Activated T-cell treated with anti-CD3 and anti-CD28 coated beads, Interleukin-2, amount 50 U/mL, for 72 hours (primary cell): ENCODE measurements at regions not wholly inside any gene's neighbourhood (a gene's known extent, or its start where the extent isn't known, plus 50 kb on each side); places are given as distances from the start of the nearest gene placed in this dataset.
"Not testable (repeated sequence)": the region's sequence is repeated elsewhere in the genome, so short reads cannot be mapped to it uniquely, and the experiment has no call there.

ENCODE experiments used
- ATAC-seq, 2 donors: fragments of 150-1000 bp; cut with Tn5 transposase; replicated peaks in 1 of 2; 2 replicates each; pipeline ENCODE4 v1.10.0; 2021; ENCODE audit warnings: moderate library complexity in 2 of 2, mild to moderate bottlenecking in 1 of 2
- DNase-seq, 2 donors: peaks; one replicate each; pipeline ENCODE4 v3.0.0; 2021 to 2022; ENCODE audit warnings: mixed read lengths in 1 of 2
- H3K27ac Mint-ChIP-seq: one replicate; pipeline ENCODE4 v1.8.0; 2022; ENCODE audit warnings: mild to moderate bottlenecking, moderate library complexity, mixed read lengths
- H3K27me3 Mint-ChIP-seq: one replicate; pipeline ENCODE4 v1.8.0; 2022; ENCODE audit warnings: low read depth, mixed read lengths
- H3K36me3 Mint-ChIP-seq, 2 donors: one replicate each; pipeline ENCODE4 v1.8.0; 2022; ENCODE audit warnings: mixed read lengths in 2 of 2, mild to moderate bottlenecking in 1 of 2; ENCODE audit not compliant: insufficient read depth in 2 of 2
- H3K4me1 Mint-ChIP-seq: one replicate; pipeline ENCODE4 v1.8.0; 2022; ENCODE audit warnings: low read depth, mixed read lengths
- H3K4me3 Mint-ChIP-seq, 2 donors: one replicate each; pipeline ENCODE4 v1.8.0; 2022; ENCODE audit warnings: mild to moderate bottlenecking in 2 of 2, mixed read lengths in 2 of 2, moderate library complexity in 2 of 2
- H3K9me3 Mint-ChIP-seq, 2 donors: one replicate each; pipeline ENCODE4 v1.8.0; 2022; ENCODE audit warnings: mixed read lengths in 2 of 2

GRCh38 chr6:134574491-134574890, 256.6 kb upstream of the SGK1 start:
- no peak for ATAC-seq
- Mint-ChIP-seq H3K27me3 (no peaks in the 10 kb centered on the region), H3K9me3 (no peaks in the 10 kb centered on the region), H3K4me3 (no peak overlapping the region), H3K4me1 (peaks cover 8% of the 10 kb centered on the region), H3K27ac (no peak overlapping the region), H3K36me3 (no peaks in the 10 kb centered on the region)
- no peak for DNase-seq

DNA sequence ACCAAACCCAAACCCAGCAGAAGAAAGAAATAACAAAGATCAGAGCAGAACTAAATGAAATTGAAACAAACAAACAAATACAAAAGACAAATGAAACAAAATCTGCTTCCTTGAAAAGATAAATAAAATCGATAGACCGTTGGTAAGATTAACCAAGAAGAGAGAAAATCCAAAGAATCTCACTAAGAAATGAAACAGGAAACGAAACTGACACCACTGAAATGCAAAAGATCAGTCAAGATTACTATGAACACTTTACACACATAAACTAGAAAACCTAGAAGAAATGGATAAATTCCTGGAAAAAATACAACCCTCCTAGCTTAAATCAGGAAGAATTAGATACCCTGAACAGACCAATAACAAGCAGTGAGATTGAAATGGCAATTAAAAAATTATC, 252.1 kb upstream of the SGK1 start:
- H3K27ac Mint-ChIP-seq, ATAC-seq: not testable (repeated sequence)

GRCh38 chr6:134564705-134565104, 246.8 kb upstream of the SGK1 start:
- Mint-ChIP-seq H3K27me3 (peaks cover 8% of the 10 kb centered on the region), H3K9me3 (peaks cover 2% of the 10 kb centered on the region in 2 donors), H3K4me1 (peaks cover 14% of the 10 kb centered on the region), H3K36me3 (no peaks in the 10 kb centered on the region), H3K27ac (no peak overlapping the region), H3K4me3 (no peak overlapping the region)
- no peak for ATAC-seq
- no peak for DNase-seq

More for the DNA sequence above, 252.1 kb upstream of the SGK1 start:
- Mint-ChIP-seq H3K4me1 (peaks cover 20% of the 10 kb centered on the region), H3K4me3 (peak overlapping the region in 1 of 2 donors; percentile 3)
- H3K36me3 Mint-ChIP-seq, DNase-seq, H3K27me3 Mint-ChIP-seq, H3K9me3 Mint-ChIP-seq: not testable (repeated sequence)

DNA sequence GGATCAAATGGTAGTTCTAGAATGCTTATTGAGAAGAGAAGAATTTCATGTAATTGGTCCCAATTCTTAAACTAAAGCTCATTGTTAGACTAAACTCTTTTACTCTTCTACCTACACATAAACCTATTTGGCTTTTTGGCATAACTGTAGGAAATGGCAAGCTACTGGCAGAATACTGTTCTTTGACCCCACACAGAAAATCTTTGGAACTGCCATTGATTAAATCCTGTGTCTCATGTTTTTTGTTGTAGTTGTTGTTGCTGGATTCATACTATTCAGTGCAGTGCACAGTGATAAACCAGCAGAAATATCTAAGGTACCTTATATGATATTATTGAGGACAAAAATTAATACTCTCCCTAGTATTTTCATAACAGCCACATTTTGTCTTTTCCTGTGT, 242.1 kb upstream of the SGK1 start:
- no peak overlapping the region for H3K4me3 Mint-ChIP-seq
- H3K27ac Mint-ChIP-seq: no peak overlapping the region
- H3K36me3 Mint-ChIP-seq: no peaks in the 10 kb centered on the region
- peaks cover 0 to 3% of the 10 kb centered on the region in 2 donors for H3K9me3 Mint-ChIP-seq
- DNase-seq: no peak
- H3K27me3 Mint-ChIP-seq: no peaks in the 10 kb centered on the region
- H3K4me1 Mint-ChIP-seq: no peaks in the 10 kb centered on the region
- ATAC-seq: no peak

GRCh38 chr6:134557509-134557908, 239.6 kb upstream of the SGK1 start:
- Mint-ChIP-seq H3K4me3 (no peak overlapping the region), H3K9me3 (peaks cover 0 to 3% of the 10 kb centered on the region in 2 donors), H3K4me1 (no peaks in the 10 kb centered on the region), H3K36me3 (no peaks in the 10 kb centered on the region), H3K27me3 (no peaks in the 10 kb centered on the region), H3K27ac (no peak overlapping the region)
- ATAC-seq (no peak), DNase-seq (no peak)

GRCh38 chr6:134555672-134556071, 237.8 kb upstream of the SGK1 start:
- no peaks in the 10 kb centered on the region for H3K36me3 Mint-ChIP-seq
- H3K4me3 Mint-ChIP-seq: no peak overlapping the region
- H3K27ac Mint-ChIP-seq: no peak overlapping the region
- no peak for DNase-seq
- no peaks in the 10 kb centered on the region for H3K4me1 Mint-ChIP-seq
- no peaks in the 10 kb centered on the region for H3K27me3 Mint-ChIP-seq
- H3K9me3 Mint-ChIP-seq: peaks cover 0 to 3% of the 10 kb centered on the region in 2 donors
- no peak for ATAC-seq

- DNase-seq (no peak), ATAC-seq (no peak)
- Mint-ChIP-seq H3K4me3 (no peak overlapping the region), H3K27ac (no peak overlapping the region), H3K9me3 (peaks cover 0 to 3% of the 10 kb centered on the region in 2 donors), H3K27me3 (no peaks in the 10 kb centered on the region), H3K36me3 (no peaks in the 10 kb centered on the region), H3K4me1 (no peaks in the 10 kb centered on the region)
These were observed 236.0 kb upstream of the SGK1 start for GRCh38 chr6:134553936-134554335.

DNA sequence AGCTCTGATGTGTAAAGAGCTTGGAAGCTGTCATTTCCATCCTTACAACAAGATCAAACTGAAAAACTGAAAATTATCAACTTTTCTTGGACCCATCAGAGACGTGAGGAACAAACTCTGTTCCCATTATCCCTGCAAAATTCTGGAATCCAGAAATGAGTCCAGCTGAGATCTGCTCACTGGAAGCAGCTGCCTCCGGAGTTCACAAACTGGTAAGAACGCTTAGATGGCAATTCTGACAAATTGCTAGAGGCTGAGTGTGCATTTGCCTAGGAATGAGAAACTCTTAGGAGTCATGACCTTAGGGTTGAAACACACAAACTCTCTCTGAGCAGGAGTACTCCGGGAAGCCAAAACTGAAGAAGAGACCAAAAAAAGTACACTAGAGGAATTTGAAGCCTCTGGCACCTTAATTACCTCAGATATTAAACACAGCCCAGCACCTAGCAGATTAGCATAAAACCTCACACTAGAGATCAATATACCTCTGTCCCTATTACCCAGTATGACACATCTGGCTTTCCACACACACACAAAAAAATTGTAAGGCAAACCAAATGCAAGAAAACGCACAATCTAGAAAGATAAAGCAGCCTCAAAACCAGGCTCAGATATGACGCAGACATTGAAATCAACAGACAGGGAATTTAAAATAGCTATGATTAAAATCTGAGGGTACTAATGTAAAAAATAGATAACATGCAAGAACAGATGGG, 233.5 kb upstream of the SGK1 start:
- no peak overlapping the region for H3K27ac Mint-ChIP-seq
- peaks cover 0 to 2% of the 10 kb centered on the region in 2 donors for H3K9me3 Mint-ChIP-seq
- H3K4me3 Mint-ChIP-seq: no peak overlapping the region
- no peaks in the 10 kb centered on the region for H3K27me3 Mint-ChIP-seq
- H3K4me1 Mint-ChIP-seq: no peaks in the 10 kb centered on the region
- DNase-seq (no peak), ATAC-seq (no peak)
- no peaks in the 10 kb centered on the region for H3K36me3 Mint-ChIP-seq

DNA sequence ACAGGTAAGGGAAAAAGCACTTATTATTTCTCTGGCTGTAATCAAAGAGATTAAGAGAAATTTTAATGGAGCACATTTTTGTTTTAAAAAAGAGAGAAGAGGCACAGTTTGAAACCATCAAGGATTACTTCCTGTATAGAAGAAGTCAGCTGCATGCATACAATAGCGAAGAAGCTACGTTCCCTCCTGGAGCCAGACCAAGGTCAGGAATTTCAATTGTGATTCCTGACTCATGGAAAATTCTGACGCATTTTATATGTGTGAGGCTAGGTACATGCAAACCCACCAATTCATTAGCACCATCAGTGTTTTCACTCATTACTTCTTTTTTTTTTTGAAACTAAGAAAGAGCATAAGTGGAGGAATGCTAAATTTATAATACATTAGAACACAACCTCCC, 232.7 kb upstream of the SGK1 start:
- Mint-ChIP-seq H3K27me3 (no peaks in the 10 kb centered on the region), H3K36me3 (no peaks in the 10 kb centered on the region), H3K9me3 (peaks cover 0 to 1% of the 10 kb centered on the region in 2 donors), H3K4me1 (no peaks in the 10 kb centered on the region), H3K4me3 (no peak overlapping the region), H3K27ac (no peak overlapping the region)
- no peak for ATAC-seq
- DNase-seq: no peak

- no peaks in the 10 kb centered on the region for H3K4me1 Mint-ChIP-seq
- H3K27ac Mint-ChIP-seq: no peak overlapping the region
- H3K27me3 Mint-ChIP-seq: no peaks in the 10 kb centered on the region
- ATAC-seq: no peak
- no peak for DNase-seq
- no peaks in the 10 kb centered on the region for H3K9me3 Mint-ChIP-seq
- H3K4me3 Mint-ChIP-seq: no peak overlapping the region
- no peaks in the 10 kb centered on the region for H3K36me3 Mint-ChIP-seq
These were observed 231.9 kb upstream of the SGK1 start for GRCh38 chr6:134549854-134550253.

GRCh38 chr6:134546962-134547645, 229.2 kb upstream of the SGK1 start:
- Mint-ChIP-seq H3K27me3 (no peaks in the 10 kb centered on the region), H3K4me1 (peaks cover 15% of the 10 kb centered on the region), H3K4me3 (no peak overlapping the region), H3K36me3 (no peaks in the 10 kb centered on the region), H3K9me3 (no peaks in the 10 kb centered on the region), H3K27ac (no peak overlapping the region)
- ATAC-seq (no peak), DNase-seq (no peak)

- Mint-ChIP-seq H3K4me3 (no peak overlapping the region), H3K27ac (no peak overlapping the region), H3K4me1 (peaks cover 30% of the 10 kb centered on the region), H3K9me3 (no peaks in the 10 kb centered on the region), H3K36me3 (no peaks in the 10 kb centered on the region), H3K27me3 (no peaks in the 10 kb centered on the region)
- DNase-seq (no peak), ATAC-seq (no peak)
These were observed 226.8 kb upstream of the SGK1 start for GRCh38 chr6:134544737-134545136.

- Mint-ChIP-seq H3K4me1 (peaks cover 33% of the 10 kb centered on the region), H3K4me3 (no peak overlapping the region), H3K9me3 (no peaks in the 10 kb centered on the region), H3K36me3 (no peaks in the 10 kb centered on the region), H3K27ac (no peak overlapping the region), H3K27me3 (no peaks in the 10 kb centered on the region)
- peak; percentile 62 to 75 for ATAC-seq
- no peak for DNase-seq
These were observed 225.2 kb upstream of the SGK1 start for GRCh38 chr6:134543128-134543527.

- peaks cover 36% of the 10 kb centered on the region for H3K4me1 Mint-ChIP-seq
- H3K27ac Mint-ChIP-seq: no peak overlapping the region
- no peak overlapping the region for H3K4me3 Mint-ChIP-seq
- H3K9me3 Mint-ChIP-seq: no peaks in the 10 kb centered on the region
- H3K27me3 Mint-ChIP-seq: no peaks in the 10 kb centered on the region
- no peaks in the 10 kb centered on the region for H3K36me3 Mint-ChIP-seq
- DNase-seq: no peak
- ATAC-seq: peak in 1 of 2 donors; percentile 23
These were observed 223.1 kb upstream of the SGK1 start for GRCh38 chr6:134541001-134541400.
